GM12878 (cell line): ENCODE measurements at regions not wholly inside any gene's neighbourhood (a gene's known extent, or its start where the extent isn't known, plus 50 kb on each side); places are given as distances from the start of the nearest gene placed in this dataset.

ENCODE experiments used
- ATF2 ChIP-seq: IDR thresholded peaks from 2 replicates; pipeline ENCODE4 v1.6.1; 2012; ENCODE audit warnings: low read length, inconsistent platforms
- EED ChIP-seq: sonication (generic); IDR thresholded peaks from 2 replicates; pipeline ENCODE4 v1.6.1; 2016; ENCODE audit warnings: antibody characterized with exemption, low read depth
- ESRRA ChIP-seq: IDR thresholded peaks from 2 replicates; pipeline ENCODE4 v1.6.1; 2012; ENCODE audit warnings: mild to moderate bottlenecking, low read length, improper control_type of control experiment
- FOXM1 ChIP-seq: IDR thresholded peaks from 2 replicates; pipeline ENCODE4 v1.6.1; 2012; ENCODE audit warnings: low read depth, mild to moderate bottlenecking, inconsistent platforms, low read length, moderate library complexity
- PAX8 ChIP-seq: fragments of 450-650 bp; IDR thresholded peaks from 2 replicates; pipeline ENCODE4 v1.6.1; 2017; ENCODE audit warnings: mild to moderate bottlenecking, moderate library complexity
- SMAD5 ChIP-seq: IDR thresholded peaks from 2 replicates; pipeline ENCODE4 v1.6.1; 2016; ENCODE audit warnings: antibody characterized with exemption, low read depth
- ZBTB33 ChIP-seq: fragments of 450-650 bp; IDR thresholded peaks from 2 replicates; pipeline ENCODE4 v1.6.1; 2017; ENCODE audit warnings: mild to moderate bottlenecking
- ZZZ3 ChIP-seq: IDR thresholded peaks from 2 replicates; pipeline ENCODE4 v1.6.1; 2011; ENCODE audit warnings: low read depth; ENCODE audit not compliant: control insufficient read depth, insufficient read length
- TF ChIP-seq, protein P1 (sequence below): IDR thresholded peaks from 2 replicates; pipeline ENCODE4 v1.6.1; 2011; ENCODE audit warnings: borderline replicate concordance, low read depth, mild to moderate bottlenecking, moderate library complexity, low read length; ENCODE audit not compliant: insufficient read depth, poor library complexity, severe bottlenecking
- TF ChIP-seq, protein P2 (sequence below): fragments of 450-650 bp; IDR thresholded peaks from 2 replicates; pipeline ENCODE4 v1.6.1; 2014; ENCODE audit warnings: mild to moderate bottlenecking

DNA sequence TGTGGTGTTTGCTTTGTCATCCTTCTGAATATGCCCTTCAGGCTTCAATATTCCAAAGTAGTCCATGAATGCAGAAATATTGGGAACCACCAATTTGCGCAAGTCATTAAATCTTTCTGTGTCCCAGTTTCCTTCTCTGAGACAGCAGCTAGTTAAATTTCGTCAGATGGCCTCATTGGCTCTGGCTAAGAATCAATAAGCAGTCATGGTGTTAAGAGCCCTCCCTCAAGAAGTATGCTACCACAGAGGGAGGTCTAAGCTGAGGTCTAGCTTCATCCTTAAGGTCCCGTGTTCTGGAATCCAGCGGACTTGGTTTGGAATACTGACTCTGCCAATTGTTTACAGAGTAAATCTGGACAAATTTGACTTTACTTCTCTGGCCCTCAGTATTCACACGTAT lies 59.1 kb upstream of the C5orf58 start (continued):
- TF ChIP-seq, protein P1, sequence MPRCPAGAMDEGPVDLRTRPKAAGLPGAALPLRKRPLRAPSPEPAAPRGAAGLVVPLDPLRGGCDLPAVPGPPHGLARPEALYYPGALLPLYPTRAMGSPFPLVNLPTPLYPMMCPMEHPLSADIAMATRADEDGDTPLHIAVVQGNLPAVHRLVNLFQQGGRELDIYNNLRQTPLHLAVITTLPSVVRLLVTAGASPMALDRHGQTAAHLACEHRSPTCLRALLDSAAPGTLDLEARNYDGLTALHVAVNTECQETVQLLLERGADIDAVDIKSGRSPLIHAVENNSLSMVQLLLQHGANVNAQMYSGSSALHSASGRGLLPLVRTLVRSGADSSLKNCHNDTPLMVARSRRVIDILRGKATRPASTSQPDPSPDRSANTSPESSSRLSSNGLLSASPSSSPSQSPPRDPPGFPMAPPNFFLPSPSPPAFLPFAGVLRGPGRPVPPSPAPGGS, result no peak
- TF ChIP-seq FOXM1 (no peak), ATF2 (no peak), SMAD5 (no peak), PAX8 (no peak), ZZZ3 (no peak), ZBTB33 (no peak), EED (no peak), ESRRA (no peak)
- TF ChIP-seq, protein P2, sequence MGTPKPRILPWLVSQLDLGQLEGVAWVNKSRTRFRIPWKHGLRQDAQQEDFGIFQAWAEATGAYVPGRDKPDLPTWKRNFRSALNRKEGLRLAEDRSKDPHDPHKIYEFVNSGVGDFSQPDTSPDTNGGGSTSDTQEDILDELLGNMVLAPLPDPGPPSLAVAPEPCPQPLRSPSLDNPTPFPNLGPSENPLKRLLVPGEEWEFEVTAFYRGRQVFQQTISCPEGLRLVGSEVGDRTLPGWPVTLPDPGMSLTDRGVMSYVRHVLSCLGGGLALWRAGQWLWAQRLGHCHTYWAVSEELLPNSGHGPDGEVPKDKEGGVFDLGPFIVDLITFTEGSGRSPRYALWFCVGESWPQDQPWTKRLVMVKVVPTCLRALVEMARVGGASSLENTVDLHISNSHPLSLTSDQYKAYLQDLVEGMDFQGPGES, result no peak
